HL-60 (cell line): ENCODE measurements at regions not wholly inside any gene's neighbourhood (a gene's known extent, or its start where the extent isn't known, plus 50 kb on each side); places are given as distances from the start of the nearest gene placed in this dataset.

Experiments used
- GABPA ChIP-seq: IDR thresholded peaks from 2 replicates; pipeline ENCODE4 v1.6.1; 2012; ENCODE audit warnings: low read depth
- TF ChIP-seq, protein P1 (sequence below): IDR thresholded peaks from one replicate; pipeline ENCODE4 v1.5.1; 2011; ENCODE audit warnings: low read length, control low read depth, inconsistent platforms; ENCODE audit not compliant: insufficient read depth
- TF ChIP-seq, protein P2 (sequence below): IDR thresholded peaks from 2 replicates; pipeline ENCODE4 v1.6.1; 2012; ENCODE audit warnings: low read depth; ENCODE audit not compliant: insufficient replicate concordance

DNA sequence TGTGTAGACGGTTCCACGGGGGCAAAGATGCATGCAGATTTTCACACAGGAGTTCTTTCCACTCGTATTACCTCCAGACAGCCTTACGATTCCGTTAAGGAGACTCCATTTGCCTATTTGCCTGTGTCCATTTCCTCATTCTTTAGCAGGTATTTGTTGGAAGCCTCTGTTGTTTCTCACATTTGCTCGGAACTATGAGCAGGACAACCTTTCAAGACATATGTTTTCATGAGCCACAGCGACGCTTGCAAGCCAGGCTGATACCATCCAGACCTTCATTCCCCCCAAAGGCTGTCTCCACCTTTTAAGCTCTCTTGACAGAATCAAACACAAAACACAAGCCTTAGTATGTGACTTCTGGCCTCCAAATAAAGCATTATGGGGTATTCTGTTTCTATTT is 57.6 kb upstream of the NEDD9 start:
- TF ChIP-seq, protein P1, sequence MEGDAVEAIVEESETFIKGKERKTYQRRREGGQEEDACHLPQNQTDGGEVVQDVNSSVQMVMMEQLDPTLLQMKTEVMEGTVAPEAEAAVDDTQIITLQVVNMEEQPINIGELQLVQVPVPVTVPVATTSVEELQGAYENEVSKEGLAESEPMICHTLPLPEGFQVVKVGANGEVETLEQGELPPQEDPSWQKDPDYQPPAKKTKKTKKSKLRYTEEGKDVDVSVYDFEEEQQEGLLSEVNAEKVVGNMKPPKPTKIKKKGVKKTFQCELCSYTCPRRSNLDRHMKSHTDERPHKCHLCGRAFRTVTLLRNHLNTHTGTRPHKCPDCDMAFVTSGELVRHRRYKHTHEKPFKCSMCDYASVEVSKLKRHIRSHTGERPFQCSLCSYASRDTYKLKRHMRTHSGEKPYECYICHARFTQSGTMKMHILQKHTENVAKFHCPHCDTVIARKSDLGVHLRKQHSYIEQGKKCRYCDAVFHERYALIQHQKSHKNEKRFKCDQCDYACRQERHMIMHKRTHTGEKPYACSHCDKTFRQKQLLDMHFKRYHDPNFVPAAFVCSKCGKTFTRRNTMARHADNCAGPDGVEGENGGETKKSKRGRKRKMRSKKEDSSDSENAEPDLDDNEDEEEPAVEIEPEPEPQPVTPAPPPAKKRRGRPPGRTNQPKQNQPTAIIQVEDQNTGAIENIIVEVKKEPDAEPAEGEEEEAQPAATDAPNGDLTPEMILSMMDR = no peak
- no peak for TF ChIP-seq GABPA
- TF ChIP-seq, protein P2, sequence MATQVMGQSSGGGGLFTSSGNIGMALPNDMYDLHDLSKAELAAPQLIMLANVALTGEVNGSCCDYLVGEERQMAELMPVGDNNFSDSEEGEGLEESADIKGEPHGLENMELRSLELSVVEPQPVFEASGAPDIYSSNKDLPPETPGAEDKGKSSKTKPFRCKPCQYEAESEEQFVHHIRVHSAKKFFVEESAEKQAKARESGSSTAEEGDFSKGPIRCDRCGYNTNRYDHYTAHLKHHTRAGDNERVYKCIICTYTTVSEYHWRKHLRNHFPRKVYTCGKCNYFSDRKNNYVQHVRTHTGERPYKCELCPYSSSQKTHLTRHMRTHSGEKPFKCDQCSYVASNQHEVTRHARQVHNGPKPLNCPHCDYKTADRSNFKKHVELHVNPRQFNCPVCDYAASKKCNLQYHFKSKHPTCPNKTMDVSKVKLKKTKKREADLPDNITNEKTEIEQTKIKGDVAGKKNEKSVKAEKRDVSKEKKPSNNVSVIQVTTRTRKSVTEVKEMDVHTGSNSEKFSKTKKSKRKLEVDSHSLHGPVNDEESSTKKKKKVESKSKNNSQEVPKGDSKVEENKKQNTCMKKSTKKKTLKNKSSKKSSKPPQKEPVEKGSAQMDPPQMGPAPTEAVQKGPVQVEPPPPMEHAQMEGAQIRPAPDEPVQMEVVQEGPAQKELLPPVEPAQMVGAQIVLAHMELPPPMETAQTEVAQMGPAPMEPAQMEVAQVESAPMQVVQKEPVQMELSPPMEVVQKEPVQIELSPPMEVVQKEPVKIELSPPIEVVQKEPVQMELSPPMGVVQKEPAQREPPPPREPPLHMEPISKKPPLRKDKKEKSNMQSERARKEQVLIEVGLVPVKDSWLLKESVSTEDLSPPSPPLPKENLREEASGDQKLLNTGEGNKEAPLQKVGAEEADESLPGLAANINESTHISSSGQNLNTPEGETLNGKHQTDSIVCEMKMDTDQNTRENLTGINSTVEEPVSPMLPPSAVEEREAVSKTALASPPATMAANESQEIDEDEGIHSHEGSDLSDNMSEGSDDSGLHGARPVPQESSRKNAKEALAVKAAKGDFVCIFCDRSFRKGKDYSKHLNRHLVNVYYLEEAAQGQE = no peak
